H9 (cell line): ENCODE measurements at regions not wholly inside any gene's neighbourhood (a gene's known extent, or its start where the extent isn't known, plus 50 kb on each side); places are given as distances from the start of the nearest gene placed in this dataset.

Source experiments
- DNase-seq: peaks from one replicate; pipeline ENCODE4 v3.0.0-alpha.2; 2017
- H2AFZ ChIP-seq: one replicate; pipeline ENCODE4 v1.6.1; 2013; ENCODE audit warnings: mild to moderate bottlenecking, low read length, control low read depth, moderate library complexity
- H2AK5ac ChIP-seq: 2 replicates; pipeline ENCODE4 v1.6.1; 2013; ENCODE audit warnings: low read length, control low read depth, mixed read lengths; ENCODE audit not compliant: insufficient read length
- H2BK120ac ChIP-seq: one replicate; pipeline ENCODE4 v1.6.1; 2013; ENCODE audit warnings: low read depth, mild to moderate bottlenecking, low read length, control low read depth, inconsistent platforms; ENCODE audit not compliant: poor library complexity, severe bottlenecking
- H2BK12ac ChIP-seq: 2 replicates; pipeline ENCODE4 v1.6.1; 2013; ENCODE audit warnings: low read length, control low read depth, mixed read lengths, low read depth; ENCODE audit not compliant: insufficient read length
- H2BK15ac ChIP-seq: 2 replicates; pipeline ENCODE4 v1.6.1; 2013; ENCODE audit warnings: low read depth, low read length, control low read depth
- H2BK20ac ChIP-seq: one replicate; pipeline ENCODE4 v1.6.1; 2013; ENCODE audit warnings: low read depth, mild to moderate bottlenecking, low read length, control low read depth, inconsistent platforms; ENCODE audit not compliant: poor library complexity, severe bottlenecking
- H2BK5ac ChIP-seq: 2 replicates; pipeline ENCODE4 v1.6.1; 2013; ENCODE audit warnings: low read length, control low read depth, mixed read lengths; ENCODE audit not compliant: insufficient read length
- H3K14ac ChIP-seq: 2 replicates; pipeline ENCODE4 v1.6.1; 2013; ENCODE audit warnings: low read length, control low read depth; ENCODE audit not compliant: insufficient read depth
- H3K18ac ChIP-seq: 2 replicates; pipeline ENCODE4 v1.6.1; 2013; ENCODE audit warnings: low read depth, mild to moderate bottlenecking, mixed read lengths, low read length, control low read depth; ENCODE audit not compliant: insufficient read length
- H3K23ac ChIP-seq: 2 replicates; pipeline ENCODE4 v1.6.1; 2013; ENCODE audit warnings: low read length, control low read depth, mixed read lengths, low read depth; ENCODE audit not compliant: insufficient read length
- H3K23me2 ChIP-seq: 2 replicates; pipeline ENCODE4 v1.6.1; 2013; ENCODE audit warnings: low read depth, mild to moderate bottlenecking, mixed read lengths, low read length, control low read depth; ENCODE audit not compliant: insufficient read length, poor library complexity, severe bottlenecking
- H3K27ac ChIP-seq: 2 replicates; pipeline ENCODE4 v1.5.1; 2013; ENCODE audit warnings: low read length, control low read depth, mixed read lengths, low read depth; ENCODE audit not compliant: insufficient read length
- H3K27me3 ChIP-seq: 2 replicates; pipeline ENCODE4 v1.6.1; 2013; ENCODE audit warnings: low read length, control low read depth, inconsistent platforms; ENCODE audit not compliant: insufficient read depth
- H3K4ac ChIP-seq: 2 replicates; pipeline ENCODE4 v1.6.1; 2013; ENCODE audit warnings: low read depth, mild to moderate bottlenecking, control low read depth, inconsistent platforms, low read length, moderate library complexity
- H3K4me1 ChIP-seq: 2 replicates; pipeline ENCODE4 v1.6.1; 2013; ENCODE audit warnings: low read length, control low read depth, inconsistent platforms; ENCODE audit not compliant: insufficient read depth
- H3K4me2 ChIP-seq: 2 replicates; pipeline ENCODE4 v1.6.1; 2013; ENCODE audit warnings: low read length, control low read depth, mixed read lengths; ENCODE audit not compliant: insufficient read length, insufficient read depth
- H3K56ac ChIP-seq: 2 replicates; pipeline ENCODE4 v1.6.1; 2013; ENCODE audit warnings: low read depth, mild to moderate bottlenecking, mixed read lengths, low read length, control low read depth; ENCODE audit not compliant: insufficient read length
- H3K79me1 ChIP-seq: 2 replicates; pipeline ENCODE4 v1.6.1; 2013; ENCODE audit warnings: low read depth, mild to moderate bottlenecking, moderate library complexity, low read length, control low read depth, inconsistent platforms; ENCODE audit not compliant: insufficient read depth, poor library complexity, severe bottlenecking
- H3K79me2 ChIP-seq: 2 replicates; pipeline ENCODE4 v1.6.1; 2013; ENCODE audit warnings: low read length, control low read depth, inconsistent platforms; ENCODE audit not compliant: insufficient read depth
- H3K9ac ChIP-seq: 2 replicates; pipeline ENCODE4 v1.6.1; 2013; ENCODE audit warnings: low read length, control low read depth, mixed read lengths; ENCODE audit not compliant: insufficient read length; ENCODE audit errors: extremely low read depth
- H3K9me3 ChIP-seq: one replicate; pipeline ENCODE4 v1.6.1; 2013; ENCODE audit warnings: low read depth, low read length, inconsistent platforms; ENCODE audit not compliant: control insufficient read depth
- H3T11ph ChIP-seq: one replicate; pipeline ENCODE4 v1.6.1; 2013; ENCODE audit warnings: mild to moderate bottlenecking, low read length, control low read depth, inconsistent platforms
- H4K20me1 ChIP-seq: one replicate; pipeline ENCODE4 v1.6.1; 2013; ENCODE audit not compliant: control insufficient read depth, insufficient read length, insufficient read depth
- H4K5ac ChIP-seq: 2 replicates; pipeline ENCODE4 v1.6.1; 2013; ENCODE audit warnings: low read depth, mild to moderate bottlenecking, mixed read lengths, low read length, control low read depth; ENCODE audit not compliant: insufficient read length
- H4K8ac ChIP-seq: replicated peaks from 2 replicates; pipeline ENCODE4 v1.6.1; 2013; ENCODE audit warnings: low read length, control low read depth, mixed read lengths, low read depth; ENCODE audit not compliant: insufficient read length
- H4K91ac ChIP-seq: 2 replicates; pipeline ENCODE4 v1.6.1; 2013; ENCODE audit warnings: low read depth, mild to moderate bottlenecking, moderate library complexity, mixed read lengths, low read length, control low read depth; ENCODE audit not compliant: insufficient read length
- H3K27ac Mint-ChIP-seq, 3 experiments: 2 replicates in 2 of 3; 3 replicates in 1 of 3; pipeline ENCODE4 v1.8.0; 2020 to 2021; ENCODE audit warnings: mixed read lengths in 3 of 3, mild to moderate bottlenecking in 1 of 3, moderate library complexity in 1 of 3
- H3K27me3 Mint-ChIP-seq: 2 replicates; pipeline ENCODE4 v1.8.0; 2021; ENCODE audit warnings: low read depth, mild to moderate bottlenecking, moderate library complexity, mixed read lengths
- H3K36me3 Mint-ChIP-seq, 3 experiments: 2 replicates in 2 of 3; 3 replicates in 1 of 3; pipeline ENCODE4 v1.8.0; 2020 to 2021; ENCODE audit warnings: low read depth in 3 of 3, mixed read lengths in 3 of 3; ENCODE audit not compliant: insufficient read depth in 1 of 3
- H3K4me1 Mint-ChIP-seq, 2 experiments: 2 replicates each; pipeline ENCODE4 v1.8.0; 2020; ENCODE audit warnings: mixed read lengths in 2 of 2
- H3K4me3 Mint-ChIP-seq, 2 experiments: 2 replicates in 1 of 2; 3 replicates in 1 of 2; pipeline ENCODE4 v1.8.0; 2020 to 2021; ENCODE audit warnings: mild to moderate bottlenecking in 2 of 2, mixed read lengths in 2 of 2, moderate library complexity in 1 of 2
- H3K9me3 Mint-ChIP-seq, 2 experiments: 2 replicates in 1 of 2; 3 replicates in 1 of 2; pipeline ENCODE4 v1.8.0; 2020; ENCODE audit warnings: mild to moderate bottlenecking in 2 of 2, mixed read lengths in 2 of 2, moderate library complexity in 1 of 2
- CTCF ChIP-seq: fragments of 200-600 bp; sonication (generic); conservative IDR thresholded peaks from 3 replicates; pipeline ENCODE4 v1.8.0; 2021; ENCODE audit warnings: antibody characterized with exemption, mild to moderate bottlenecking
- WGBS: extraction: QIAGEN DNeasy Blood & Tissue Kit; methylation state at CpG from one replicate; pipeline ENCODE4 v1.1.7; 2013; ENCODE audit warnings: missing lambda C conversion rate, low lambda C conversion rate, mixed read lengths; ENCODE audit not compliant: insufficient read length; ENCODE audit errors: extremely low coverage; 5-methylcytosine and 5-hydroxymethylcytosine counted together

GRCh38 chr18:78652001-78652545, 327.5 kb upstream of the SALL3 start:
- peaks cover 23% of the 10 kb centered on the region for H3K9me3 ChIP-seq
- no peaks in the 10 kb centered on the region for H3K4me1 Mint-ChIP-seq
- no peak overlapping the region for H4K91ac ChIP-seq
- no peak overlapping the region for H2BK5ac ChIP-seq
- H2BK120ac ChIP-seq = no peak overlapping the region
- H3K14ac ChIP-seq = no peak overlapping the region
- H3K36me3 Mint-ChIP-seq = peaks cover 12 to 37% (median 18%) of the 10 kb centered on the region in 3 experiments
- no peaks in the 10 kb centered on the region for H3K23me2 ChIP-seq
- H2AFZ ChIP-seq = no peak overlapping the region
- H3K4me3 Mint-ChIP-seq = no peak overlapping the region
- H3K4me1 ChIP-seq = no peaks in the 10 kb centered on the region
- no peak overlapping the region for H3K4me2 ChIP-seq
- H3K27ac ChIP-seq = no peak overlapping the region
- no peak overlapping the region for H3K18ac ChIP-seq
- no peak overlapping the region for H2BK15ac ChIP-seq
- H3K79me2 ChIP-seq = no peaks in the 10 kb centered on the region
- DNase-seq = no peak
- no peak overlapping the region for H2BK12ac ChIP-seq
- H3K79me1 ChIP-seq = no peaks in the 10 kb centered on the region
- H3K9ac ChIP-seq = no peak overlapping the region
- H2AK5ac ChIP-seq = no peak overlapping the region
- H3K4ac ChIP-seq = no peak overlapping the region
- no peak overlapping the region for H3K23ac ChIP-seq
- H3K27me3 ChIP-seq = no peaks in the 10 kb centered on the region
- H3K27ac Mint-ChIP-seq = no peak overlapping the region
- H2BK20ac ChIP-seq = no peak overlapping the region
- peaks cover 18% of the 10 kb centered on the region for H3K27me3 Mint-ChIP-seq
- no peak overlapping the region for H3K56ac ChIP-seq
- H4K5ac ChIP-seq = no peak overlapping the region
- no peak overlapping the region for H3T11ph ChIP-seq
- H4K8ac ChIP-seq = no peak overlapping the region
- TF ChIP-seq CTCF = no peak
- whole genome bisulfite sequencing = no CpG with 5 or more reads among the region's 11 CpGs
- H3K9me3 Mint-ChIP-seq = peaks cover 62 to 66% of the 10 kb centered on the region in 2 experiments
- H4K20me1 ChIP-seq = no peaks in the 10 kb centered on the region
